ENCODE measurements at regions not wholly inside any gene's neighbourhood (a gene's known extent, or its start where the extent isn't known, plus 50 kb on each side); places are given as distances from the start of the nearest gene placed in this dataset.

DNA sequence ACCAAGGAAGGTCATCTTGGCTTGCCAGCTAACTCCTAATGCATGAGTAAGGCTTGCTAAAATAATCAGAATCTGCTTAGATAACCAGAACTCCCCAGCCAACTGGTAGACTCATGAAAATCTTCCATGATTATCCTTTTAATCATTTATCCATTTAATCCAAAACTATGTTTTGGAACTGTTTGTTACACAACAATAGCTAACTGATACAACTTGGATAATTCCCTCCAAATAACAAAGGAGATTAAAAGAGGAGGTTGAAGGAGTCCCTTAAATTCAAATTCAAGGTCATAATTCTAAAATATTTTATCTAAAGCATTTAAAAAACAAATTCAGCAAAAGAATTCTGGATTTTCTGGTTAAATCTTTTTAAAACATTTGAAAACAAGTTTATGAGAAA is 222.1 kb downstream of the DEPDC1B start:
- no peak for TF ChIP-seq ZNF24 (tag by site-specific recombination; IDR thresholded peaks at IDR 0.05)
- TF ChIP-seq, protein P1, sequence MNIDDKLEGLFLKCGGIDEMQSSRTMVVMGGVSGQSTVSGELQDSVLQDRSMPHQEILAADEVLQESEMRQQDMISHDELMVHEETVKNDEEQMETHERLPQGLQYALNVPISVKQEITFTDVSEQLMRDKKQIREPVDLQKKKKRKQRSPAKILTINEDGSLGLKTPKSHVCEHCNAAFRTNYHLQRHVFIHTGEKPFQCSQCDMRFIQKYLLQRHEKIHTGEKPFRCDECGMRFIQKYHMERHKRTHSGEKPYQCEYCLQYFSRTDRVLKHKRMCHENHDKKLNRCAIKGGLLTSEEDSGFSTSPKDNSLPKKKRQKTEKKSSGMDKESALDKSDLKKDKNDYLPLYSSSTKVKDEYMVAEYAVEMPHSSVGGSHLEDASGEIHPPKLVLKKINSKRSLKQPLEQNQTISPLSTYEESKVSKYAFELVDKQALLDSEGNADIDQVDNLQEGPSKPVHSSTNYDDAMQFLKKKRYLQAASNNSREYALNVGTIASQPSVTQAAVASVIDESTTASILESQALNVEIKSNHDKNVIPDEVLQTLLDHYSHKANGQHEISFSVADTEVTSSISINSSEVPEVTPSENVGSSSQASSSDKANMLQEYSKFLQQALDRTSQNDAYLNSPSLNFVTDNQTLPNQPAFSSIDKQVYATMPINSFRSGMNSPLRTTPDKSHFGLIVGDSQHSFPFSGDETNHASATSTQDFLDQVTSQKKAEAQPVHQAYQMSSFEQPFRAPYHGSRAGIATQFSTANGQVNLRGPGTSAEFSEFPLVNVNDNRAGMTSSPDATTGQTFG (tag by site-specific recombination; IDR thresholded peaks at IDR 0.05; ENCODE audit: borderline replicate concordance) = no peak
- TF ChIP-seq, protein P2, sequence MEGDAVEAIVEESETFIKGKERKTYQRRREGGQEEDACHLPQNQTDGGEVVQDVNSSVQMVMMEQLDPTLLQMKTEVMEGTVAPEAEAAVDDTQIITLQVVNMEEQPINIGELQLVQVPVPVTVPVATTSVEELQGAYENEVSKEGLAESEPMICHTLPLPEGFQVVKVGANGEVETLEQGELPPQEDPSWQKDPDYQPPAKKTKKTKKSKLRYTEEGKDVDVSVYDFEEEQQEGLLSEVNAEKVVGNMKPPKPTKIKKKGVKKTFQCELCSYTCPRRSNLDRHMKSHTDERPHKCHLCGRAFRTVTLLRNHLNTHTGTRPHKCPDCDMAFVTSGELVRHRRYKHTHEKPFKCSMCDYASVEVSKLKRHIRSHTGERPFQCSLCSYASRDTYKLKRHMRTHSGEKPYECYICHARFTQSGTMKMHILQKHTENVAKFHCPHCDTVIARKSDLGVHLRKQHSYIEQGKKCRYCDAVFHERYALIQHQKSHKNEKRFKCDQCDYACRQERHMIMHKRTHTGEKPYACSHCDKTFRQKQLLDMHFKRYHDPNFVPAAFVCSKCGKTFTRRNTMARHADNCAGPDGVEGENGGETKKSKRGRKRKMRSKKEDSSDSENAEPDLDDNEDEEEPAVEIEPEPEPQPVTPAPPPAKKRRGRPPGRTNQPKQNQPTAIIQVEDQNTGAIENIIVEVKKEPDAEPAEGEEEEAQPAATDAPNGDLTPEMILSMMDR (tag by site-specific recombination; IDR thresholded peaks at IDR 0.05) = no peak
- no peak for TF ChIP-seq YY1 (tag by site-specific recombination; IDR thresholded peaks at IDR 0.05)
- TF ChIP-seq ZNF138 (tag by site-specific recombination; IDR thresholded peaks at IDR 0.05; ENCODE audit: borderline replicate concordance) = no peak
- TF ChIP-seq, protein P3, sequence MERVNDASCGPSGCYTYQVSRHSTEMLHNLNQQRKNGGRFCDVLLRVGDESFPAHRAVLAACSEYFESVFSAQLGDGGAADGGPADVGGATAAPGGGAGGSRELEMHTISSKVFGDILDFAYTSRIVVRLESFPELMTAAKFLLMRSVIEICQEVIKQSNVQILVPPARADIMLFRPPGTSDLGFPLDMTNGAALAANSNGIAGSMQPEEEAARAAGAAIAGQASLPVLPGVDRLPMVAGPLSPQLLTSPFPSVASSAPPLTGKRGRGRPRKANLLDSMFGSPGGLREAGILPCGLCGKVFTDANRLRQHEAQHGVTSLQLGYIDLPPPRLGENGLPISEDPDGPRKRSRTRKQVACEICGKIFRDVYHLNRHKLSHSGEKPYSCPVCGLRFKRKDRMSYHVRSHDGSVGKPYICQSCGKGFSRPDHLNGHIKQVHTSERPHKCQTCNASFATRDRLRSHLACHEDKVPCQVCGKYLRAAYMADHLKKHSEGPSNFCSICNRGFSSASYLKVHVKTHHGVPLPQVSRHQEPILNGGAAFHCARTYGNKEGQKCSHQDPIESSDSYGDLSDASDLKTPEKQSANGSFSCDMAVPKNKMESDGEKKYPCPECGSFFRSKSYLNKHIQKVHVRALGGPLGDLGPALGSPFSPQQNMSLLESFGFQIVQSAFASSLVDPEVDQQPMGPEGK (tag by site-specific recombination; IDR thresholded peaks at IDR 0.05) = no peak
- no peak for TF ChIP-seq ZNF311 (tag by site-specific recombination; IDR thresholded peaks at IDR 0.05; ENCODE audit: borderline replicate concordance)
